GM12874 (cell line): ENCODE measurements at regions not wholly inside any gene's neighbourhood (a gene's known extent, or its start where the extent isn't known, plus 50 kb on each side); places are given as distances from the start of the nearest gene placed in this dataset.

Experiments used
- TF ChIP-seq, protein P1 (sequence below): IDR thresholded peaks from 2 replicates; pipeline ENCODE4 v1.5.1; 2011; ENCODE audit warnings: low read depth, mild to moderate bottlenecking, control low read depth, low read length, moderate library complexity; ENCODE audit not compliant: insufficient read depth

DNA sequence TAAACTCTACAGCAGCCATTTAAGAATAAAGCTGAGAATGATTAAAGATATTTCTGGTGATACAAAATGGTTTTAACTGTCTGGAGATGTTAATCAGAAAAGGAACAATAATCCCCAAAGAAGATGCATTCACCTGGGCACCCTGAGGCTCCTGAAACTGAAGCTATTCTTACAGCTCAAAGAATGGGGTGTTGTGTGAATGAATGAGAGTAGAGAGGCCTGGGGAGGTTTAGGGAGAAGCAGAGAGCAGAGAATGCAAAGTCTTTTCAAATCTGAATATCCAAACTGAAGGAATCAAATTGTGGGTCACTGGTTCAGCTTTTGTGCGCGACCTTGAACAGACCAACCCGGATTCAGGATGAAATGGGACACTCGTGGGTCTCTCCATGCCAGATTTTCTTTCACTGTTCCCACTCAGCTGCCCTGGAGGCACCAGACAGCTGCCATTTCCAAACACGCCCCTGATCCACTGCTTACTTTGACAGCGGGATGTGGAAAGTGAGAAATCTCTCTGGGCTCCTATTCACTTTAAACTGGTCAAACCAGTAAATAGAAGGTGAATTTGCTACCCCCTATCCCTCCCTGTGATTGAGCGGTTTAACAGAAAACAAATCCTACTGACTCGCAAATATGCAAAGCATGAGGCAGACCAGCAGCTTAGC is 485.5 kb upstream of the THBS1 start:
- TF ChIP-seq, protein P1, sequence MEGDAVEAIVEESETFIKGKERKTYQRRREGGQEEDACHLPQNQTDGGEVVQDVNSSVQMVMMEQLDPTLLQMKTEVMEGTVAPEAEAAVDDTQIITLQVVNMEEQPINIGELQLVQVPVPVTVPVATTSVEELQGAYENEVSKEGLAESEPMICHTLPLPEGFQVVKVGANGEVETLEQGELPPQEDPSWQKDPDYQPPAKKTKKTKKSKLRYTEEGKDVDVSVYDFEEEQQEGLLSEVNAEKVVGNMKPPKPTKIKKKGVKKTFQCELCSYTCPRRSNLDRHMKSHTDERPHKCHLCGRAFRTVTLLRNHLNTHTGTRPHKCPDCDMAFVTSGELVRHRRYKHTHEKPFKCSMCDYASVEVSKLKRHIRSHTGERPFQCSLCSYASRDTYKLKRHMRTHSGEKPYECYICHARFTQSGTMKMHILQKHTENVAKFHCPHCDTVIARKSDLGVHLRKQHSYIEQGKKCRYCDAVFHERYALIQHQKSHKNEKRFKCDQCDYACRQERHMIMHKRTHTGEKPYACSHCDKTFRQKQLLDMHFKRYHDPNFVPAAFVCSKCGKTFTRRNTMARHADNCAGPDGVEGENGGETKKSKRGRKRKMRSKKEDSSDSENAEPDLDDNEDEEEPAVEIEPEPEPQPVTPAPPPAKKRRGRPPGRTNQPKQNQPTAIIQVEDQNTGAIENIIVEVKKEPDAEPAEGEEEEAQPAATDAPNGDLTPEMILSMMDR: no peak

GRCh38 chr15:39096608-39097205 is 484.2 kb upstream of the THBS1 start:
- TF ChIP-seq, protein P1: no peak

- TF ChIP-seq, protein P1: no peak
Observed at GRCh38 chr15:39099524-39099923, 481.4 kb upstream of the THBS1 start.

- TF ChIP-seq, protein P1: no peak
Observed at GRCh38 chr15:39100106-39100660, 480.7 kb upstream of the THBS1 start.

- TF ChIP-seq, protein P1: no peak
Observed at GRCh38 chr15:39102431-39102830, 478.4 kb upstream of the THBS1 start.

GRCh38 chr15:39106950-39107349 is 473.9 kb upstream of the THBS1 start:
- TF ChIP-seq, protein P1: no peak

DNA sequence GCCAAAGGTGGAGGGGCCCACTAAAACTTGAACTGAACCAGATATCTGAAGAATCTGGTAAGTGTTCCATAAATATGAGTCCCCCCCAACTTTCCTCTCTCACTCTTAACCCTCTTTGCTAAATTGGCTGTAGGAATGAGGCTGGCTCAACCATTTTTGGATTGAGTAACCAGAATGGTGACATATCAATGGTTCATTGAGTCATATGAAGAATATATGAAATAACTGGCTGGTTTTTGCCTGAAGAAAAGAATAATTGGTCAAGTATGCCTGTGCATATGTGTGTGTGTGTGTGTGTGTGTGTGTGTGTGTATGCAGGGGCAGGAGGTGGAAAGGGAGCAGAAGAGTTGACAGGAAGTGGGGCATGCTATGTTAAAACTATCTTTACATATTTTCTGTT is 472.9 kb upstream of the THBS1 start:
- TF ChIP-seq, protein P1: no peak
